OCI-LY3 (cell line): ENCODE measurements at regions not wholly inside any gene's neighbourhood (a gene's known extent, or its start where the extent isn't known, plus 50 kb on each side); places are given as distances from the start of the nearest gene placed in this dataset.

Experiments
- H2AFZ ChIP-seq: fragments of 200-600, 300-600 bp; shearing (Covaris generic); 2 replicates; pipeline ENCODE4 v1.6.0; 2014; ENCODE audit warnings: antibody characterized with exemption, low read depth, low read length
- H3K27ac ChIP-seq: fragments of 200-600, 300-600 bp; sonication (generic); 2 replicates; pipeline ENCODE4 v1.5.1; 2014; ENCODE audit warnings: mild to moderate bottlenecking, low read length, moderate library complexity, mixed read lengths
- H3K27me3 ChIP-seq: fragments of 200-600, 300-600 bp; sonication (generic); 2 replicates; pipeline ENCODE4 v1.6.1; 2014; ENCODE audit warnings: low read depth, low read length, mixed read lengths
- H3K36me3 ChIP-seq: fragments of 200-600, 300-600 bp; sonication (generic); replicated peaks from 2 replicates; pipeline ENCODE3; 2014; ENCODE audit warnings: low read depth, low read length, mixed read lengths
- H3K4me1 ChIP-seq: fragments of 300-600, 200-600 bp; sonication (generic); 2 replicates; pipeline ENCODE4 v1.6.1; 2014; ENCODE audit warnings: low read length, mixed read lengths
- H3K4me2 ChIP-seq: fragments of 200-600, 300-600 bp; sonication (generic); 2 replicates; pipeline ENCODE4 v1.6.1; 2014; ENCODE audit warnings: low read length, mixed read lengths
- H3K4me3 ChIP-seq: fragments of 300-600, 200-600 bp; sonication (generic); 2 replicates; pipeline ENCODE4 v1.5.1; 2014; ENCODE audit warnings: antibody characterized with exemption, mild to moderate bottlenecking, low read length, moderate library complexity
- H3K79me2 ChIP-seq: fragments of 300-600, 200-600 bp; shearing (Covaris generic); 2 replicates; pipeline ENCODE4 v1.6.1; 2014; ENCODE audit warnings: mild to moderate bottlenecking, low read length, mixed read lengths
- H3K9ac ChIP-seq: fragments of 300-600, 200-600 bp; shearing (Covaris generic); 2 replicates; pipeline ENCODE4 v1.6.0; 2014; ENCODE audit warnings: mild to moderate bottlenecking, low read length, moderate library complexity
- H3K9me3 ChIP-seq: fragments of 200-600, 300-600 bp; shearing (Covaris generic); 2 replicates; pipeline ENCODE4 v1.6.1; 2014; ENCODE audit warnings: low read length, mixed read lengths; ENCODE audit not compliant: insufficient read depth
- H4K20me1 ChIP-seq: fragments of 200-600, 300-600 bp; sonication (generic); 2 replicates; pipeline ENCODE4 v1.6.1; 2016; ENCODE audit warnings: low read length, mixed read lengths; ENCODE audit not compliant: insufficient read depth
- EZH2phosphoT487 ChIP-seq: fragments of 200-600 bp; shearing (Covaris generic); IDR thresholded peaks from 2 replicates; pipeline ENCODE4 v1.6.1; 2018; ENCODE audit warnings: antibody characterized with exemption, mixed run types, low read depth
- TF ChIP-seq, protein P1 (sequence below): fragments of 200-600, 300-600 bp; sonication (generic); IDR thresholded peaks from 2 replicates; pipeline ENCODE4 v1.5.1; 2014; ENCODE audit warnings: antibody characterized with exemption, low read length, low read depth

DNA sequence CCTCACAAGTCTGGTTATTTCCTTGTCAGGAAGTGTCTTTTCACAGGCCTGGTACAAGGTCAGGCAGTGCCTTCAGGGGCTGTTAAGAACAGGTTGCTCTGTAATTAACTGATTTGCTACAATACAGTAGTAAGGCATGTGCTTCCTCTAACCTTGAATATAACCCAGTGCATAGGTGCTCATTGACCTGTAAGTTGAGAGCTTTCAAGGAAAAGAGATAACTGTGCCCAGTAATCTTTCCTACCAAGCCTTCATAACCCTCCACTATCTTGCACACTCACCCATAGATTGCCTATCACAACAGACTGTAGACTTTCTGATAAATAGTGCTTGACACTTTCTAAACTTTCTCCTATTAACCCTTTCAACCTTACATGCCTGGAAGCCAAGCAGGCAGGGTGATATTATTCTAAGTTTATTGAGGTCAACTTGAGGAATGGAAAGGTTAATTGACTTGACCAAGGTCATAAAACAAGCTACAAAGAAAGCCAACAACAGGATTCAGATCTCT lies 148.1 kb downstream of the PPARGC1A start:
- Histone ChIP-seq H3K4me2 (no peak overlapping the region), H2AFZ (no peak overlapping the region), H3K9ac (no peak overlapping the region), H3K9me3 (no peaks in the 10 kb centered on the region), H3K27me3 (no peaks in the 10 kb centered on the region), H3K4me1 (0 out of 2 replicates have a peak, but pooled peaks cover 2% of the 10 kb centered on the region), H4K20me1 (no peaks in the 10 kb centered on the region), H3K27ac (no peak overlapping the region), H3K79me2 (no peaks in the 10 kb centered on the region), H3K4me3 (no peak overlapping the region), H3K36me3 (no peaks in the 10 kb centered on the region)
- TF ChIP-seq, protein P1, sequence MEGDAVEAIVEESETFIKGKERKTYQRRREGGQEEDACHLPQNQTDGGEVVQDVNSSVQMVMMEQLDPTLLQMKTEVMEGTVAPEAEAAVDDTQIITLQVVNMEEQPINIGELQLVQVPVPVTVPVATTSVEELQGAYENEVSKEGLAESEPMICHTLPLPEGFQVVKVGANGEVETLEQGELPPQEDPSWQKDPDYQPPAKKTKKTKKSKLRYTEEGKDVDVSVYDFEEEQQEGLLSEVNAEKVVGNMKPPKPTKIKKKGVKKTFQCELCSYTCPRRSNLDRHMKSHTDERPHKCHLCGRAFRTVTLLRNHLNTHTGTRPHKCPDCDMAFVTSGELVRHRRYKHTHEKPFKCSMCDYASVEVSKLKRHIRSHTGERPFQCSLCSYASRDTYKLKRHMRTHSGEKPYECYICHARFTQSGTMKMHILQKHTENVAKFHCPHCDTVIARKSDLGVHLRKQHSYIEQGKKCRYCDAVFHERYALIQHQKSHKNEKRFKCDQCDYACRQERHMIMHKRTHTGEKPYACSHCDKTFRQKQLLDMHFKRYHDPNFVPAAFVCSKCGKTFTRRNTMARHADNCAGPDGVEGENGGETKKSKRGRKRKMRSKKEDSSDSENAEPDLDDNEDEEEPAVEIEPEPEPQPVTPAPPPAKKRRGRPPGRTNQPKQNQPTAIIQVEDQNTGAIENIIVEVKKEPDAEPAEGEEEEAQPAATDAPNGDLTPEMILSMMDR, result no peak
- no peak for TF ChIP-seq EZH2phosphoT487

DNA sequence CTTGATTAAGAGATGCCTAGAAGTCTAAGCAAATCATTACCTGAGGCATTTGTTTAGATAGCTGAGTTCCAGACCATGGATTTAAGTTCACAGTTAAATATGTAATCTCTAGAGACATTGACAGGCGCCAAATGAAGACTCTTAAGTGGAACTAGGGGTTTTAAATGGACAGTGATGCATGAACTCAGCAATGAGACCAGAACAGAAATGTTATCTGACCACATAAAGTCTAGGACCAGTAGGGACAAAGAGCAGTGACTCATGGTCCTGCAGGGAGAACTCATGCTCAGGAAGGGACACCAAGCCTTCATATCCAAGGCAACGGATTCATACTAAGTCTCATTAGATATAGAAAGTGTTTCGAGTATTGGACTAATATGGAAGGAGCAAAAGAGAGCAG lies 152.3 kb downstream of the PPARGC1A start:
- Histone ChIP-seq H3K27ac (no peak overlapping the region), H4K20me1 (no peaks in the 10 kb centered on the region), H3K4me1 (no peaks in the 10 kb centered on the region), H2AFZ (no peak overlapping the region), H3K9me3 (no peaks in the 10 kb centered on the region), H3K27me3 (no peaks in the 10 kb centered on the region), H3K4me3 (no peak overlapping the region), H3K79me2 (no peaks in the 10 kb centered on the region), H3K4me2 (no peak overlapping the region), H3K9ac (no peak overlapping the region), H3K36me3 (no peaks in the 10 kb centered on the region)
- TF ChIP-seq, protein P1, result no peak
- no peak for TF ChIP-seq EZH2phosphoT487

DNA sequence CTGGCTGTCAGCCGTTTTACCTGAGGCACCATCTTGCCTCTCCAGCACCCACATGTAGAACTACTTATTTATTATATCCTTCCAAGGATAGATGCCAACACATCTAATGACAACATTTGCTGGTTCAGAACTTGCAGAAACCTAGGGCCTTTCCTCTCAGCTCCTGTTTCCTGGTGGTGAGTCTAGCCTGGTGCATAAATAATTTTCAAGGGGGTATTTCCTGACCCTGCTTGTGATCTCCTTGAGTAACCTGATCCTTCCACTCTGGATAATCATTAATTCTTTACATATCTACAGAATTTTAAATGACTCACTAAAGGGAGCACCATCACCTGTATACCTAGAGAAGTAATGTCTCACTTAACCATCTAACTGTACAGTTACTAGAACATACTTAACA lies 153.4 kb downstream of the PPARGC1A start:
- no peak overlapping the region for H3K4me3 ChIP-seq
- H3K9ac ChIP-seq, result no peak overlapping the region
- TF ChIP-seq, protein P1, result no peak
- TF ChIP-seq EZH2phosphoT487, result no peak
- H3K79me2 ChIP-seq, result no peaks in the 10 kb centered on the region
- H3K36me3 ChIP-seq, result no peaks in the 10 kb centered on the region
- no peak overlapping the region for H2AFZ ChIP-seq
- H3K9me3 ChIP-seq, result no peaks in the 10 kb centered on the region
- H3K4me2 ChIP-seq, result no peak overlapping the region
- no peaks in the 10 kb centered on the region for H3K4me1 ChIP-seq
- no peak overlapping the region for H3K27ac ChIP-seq
- no peaks in the 10 kb centered on the region for H3K27me3 ChIP-seq
- no peaks in the 10 kb centered on the region for H4K20me1 ChIP-seq

DNA sequence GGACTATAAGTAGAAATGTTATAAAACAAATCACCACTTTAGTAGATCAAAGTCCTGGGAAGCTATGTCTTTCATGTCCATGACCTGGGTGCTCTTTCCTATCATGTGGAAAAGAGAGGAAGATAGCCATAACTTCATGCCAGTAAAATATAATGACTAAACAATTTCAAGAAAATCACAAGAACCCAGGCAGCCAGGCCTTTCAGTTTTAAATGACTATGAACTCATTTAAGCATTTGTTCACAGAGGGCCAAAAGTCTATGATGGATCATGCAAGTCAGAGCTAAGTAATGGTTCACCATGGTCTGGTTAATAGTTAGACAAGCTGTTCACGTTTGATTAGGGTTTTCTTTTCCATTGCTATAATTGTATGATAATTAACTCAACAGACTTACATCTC lies 155.8 kb downstream of the PPARGC1A start:
- H3K4me2 ChIP-seq, result no peak overlapping the region

More for the DNA sequence above, 155.8 kb downstream of the PPARGC1A start:
- TF ChIP-seq, protein P1, result no peak
- no peak for TF ChIP-seq EZH2phosphoT487
- Histone ChIP-seq H3K79me2 (no peaks in the 10 kb centered on the region), H3K36me3 (no peaks in the 10 kb centered on the region), H3K9ac (no peak overlapping the region), H3K4me1 (no peaks in the 10 kb centered on the region), H2AFZ (no peak overlapping the region), H3K27me3 (peaks cover 5% of the 10 kb centered on the region; the same call in 1 of the 2 replicates), H3K9me3 (no peaks in the 10 kb centered on the region), H3K27ac (no peak overlapping the region), H4K20me1 (no peaks in the 10 kb centered on the region), H3K4me3 (no peak overlapping the region)
